Liver (tissue), 8 donors: ENCODE measurements at regions not wholly inside any gene's neighbourhood (a gene's known extent, or its start where the extent isn't known, plus 50 kb on each side); places are given as distances from the start of the nearest gene placed in this dataset.

Source experiments
- DNase-seq: peaks from one replicate; pipeline ENCODE4 v3.0.0-alpha.2; 2017; ENCODE audit warnings: low spot score
- H3K27ac ChIP-seq, 2 donors: one replicate each; pipeline ENCODE4 v1.7.0; 2013; ENCODE audit warnings: inconsistent platforms in 2 of 2, low read length in 2 of 2, control low read depth in 1 of 2, low read depth in 1 of 2, mild to moderate bottlenecking in 1 of 2
- H3K27me3 ChIP-seq, 4 donors: one replicate each; pipeline versions ENCODE4 v1.6.1 to v1.7.0; 2013; ENCODE audit warnings: low read length in 3 of 4, inconsistent platforms in 1 of 4, mild to moderate bottlenecking in 1 of 4, moderate library complexity in 1 of 4; ENCODE audit not compliant: control insufficient read depth in 4 of 4, insufficient read depth in 4 of 4
- H3K36me3 ChIP-seq, 4 donors: one replicate each; pipeline versions ENCODE4 v1.6.1 to v1.7.0; 2013; ENCODE audit warnings: low read length in 3 of 4, mild to moderate bottlenecking in 3 of 4, low read depth in 1 of 4, moderate library complexity in 1 of 4; ENCODE audit not compliant: control insufficient read depth in 4 of 4, insufficient read depth in 3 of 4
- H3K4me1 ChIP-seq, 4 donors: one replicate each; pipeline versions ENCODE4 v1.6.1 to v1.7.0; 2013; ENCODE audit warnings: low read length in 3 of 4, mild to moderate bottlenecking in 3 of 4, moderate library complexity in 1 of 4; ENCODE audit not compliant: control insufficient read depth in 4 of 4, insufficient read depth in 4 of 4
- H3K4me3 ChIP-seq, 3 donors: one replicate each; pipeline versions ENCODE4 v1.6.1 to v1.7.0; 2013; ENCODE audit warnings: low read length in 3 of 3, control low read depth in 1 of 3, low read depth in 1 of 3, mild to moderate bottlenecking in 1 of 3
- H3K9ac ChIP-seq, 2 donors: one replicate each; pipeline ENCODE4 v1.7.0; 2013; ENCODE audit warnings: low read length in 2 of 2, mild to moderate bottlenecking in 2 of 2, moderate library complexity in 2 of 2, control low read depth in 1 of 2, low read depth in 1 of 2
- H3K9me3 ChIP-seq, 4 donors: one replicate each; pipeline versions ENCODE4 v1.6.1 to v1.7.0; 2013; ENCODE audit warnings: low read length in 3 of 4; ENCODE audit not compliant: control insufficient read depth in 4 of 4
- CTCF ChIP-seq: fragments of 150-350 bp; IDR thresholded peaks from 2 replicates; pipeline ENCODE4 v1.5.1; 2017; ENCODE audit warnings: improper control_type of control experiment, low read depth, low read length; ENCODE audit not compliant: missing input control
- EGR1 ChIP-seq, 2 donors: IDR thresholded peaks; 2 replicates each; pipeline ENCODE4 v1.6.1; 2016 to 2018; ENCODE audit warnings: antibody characterized with exemption in 2 of 2, low read depth in 2 of 2
- FOXA1 ChIP-seq: IDR thresholded peaks from 2 replicates; pipeline ENCODE4 v1.6.1; 2016; ENCODE audit warnings: antibody characterized with exemption
- FOXA2 ChIP-seq: IDR thresholded peaks from 2 replicates; pipeline ENCODE4 v1.6.1; 2016; ENCODE audit warnings: antibody characterized with exemption
- GABPA ChIP-seq, 2 donors: IDR thresholded peaks in 1 of 2; conservative IDR thresholded peaks in 1 of 2; 2 replicates each; pipeline ENCODE4 v1.6.1; 2016; ENCODE audit warnings: antibody characterized with exemption in 2 of 2, mild to moderate bottlenecking in 1 of 2, moderate library complexity in 1 of 2
- HNF4A ChIP-seq, 2 donors: conservative IDR thresholded peaks; 2 replicates each; pipeline ENCODE4 v1.6.1; 2016; ENCODE audit warnings: antibody characterized with exemption in 2 of 2, mild to moderate bottlenecking in 2 of 2
- HNF4G ChIP-seq: IDR thresholded peaks from 2 replicates; pipeline ENCODE4 v1.6.1; 2016; ENCODE audit warnings: antibody characterized with exemption
- JUND ChIP-seq, 2 donors: IDR thresholded peaks; 2 replicates each; pipeline ENCODE4 v1.6.1; 2016; ENCODE audit warnings: antibody characterized with exemption in 2 of 2
- MAX ChIP-seq: IDR thresholded peaks from 2 replicates; pipeline ENCODE4 v1.6.1; 2016; ENCODE audit warnings: antibody characterized with exemption
- NR2F2 ChIP-seq: IDR thresholded peaks from 2 replicates; pipeline ENCODE4 v1.6.1; 2016; ENCODE audit warnings: antibody characterized with exemption
- RAD21 ChIP-seq, 2 donors: IDR thresholded peaks; 2 replicates each; pipeline ENCODE4 v1.6.1; 2016; ENCODE audit warnings: antibody characterized with exemption in 2 of 2, mild to moderate bottlenecking in 2 of 2
- REST ChIP-seq: IDR thresholded peaks from 2 replicates; pipeline ENCODE4 v1.6.1; 2016; ENCODE audit warnings: antibody characterized with exemption, mild to moderate bottlenecking
- RXRA ChIP-seq, 2 donors: IDR thresholded peaks; 2 replicates each; pipeline ENCODE4 v1.6.1; 2017 to 2018; ENCODE audit warnings: antibody characterized with exemption in 2 of 2, mild to moderate bottlenecking in 1 of 2
- SP1 ChIP-seq: IDR thresholded peaks from 2 replicates; pipeline ENCODE4 v1.6.1; 2018; ENCODE audit warnings: antibody characterized with exemption, mild to moderate bottlenecking
- TAF1 ChIP-seq: conservative IDR thresholded peaks from 2 replicates; pipeline ENCODE4 v1.6.1; 2016; ENCODE audit warnings: antibody characterized with exemption, mild to moderate bottlenecking
- YY1 ChIP-seq: IDR thresholded peaks from 2 replicates; pipeline ENCODE4 v1.6.1; 2016; ENCODE audit warnings: antibody characterized with exemption, mild to moderate bottlenecking
- ZBTB33 ChIP-seq: IDR thresholded peaks from 2 replicates; pipeline ENCODE4 v1.6.1; 2016; ENCODE audit warnings: antibody characterized with exemption
- WGBS: extraction: QIAGEN DNeasy Blood & Tissue Kit; methylation state at CpG from one replicate; pipeline ENCODE4 v1.1.7; 2013; 5-methylcytosine and 5-hydroxymethylcytosine counted together
- TF ChIP-seq, protein P1 (sequence below): IDR thresholded peaks from 2 replicates; pipeline ENCODE4 v1.6.1; 2016; ENCODE audit warnings: antibody characterized with exemption
- donor health status: healthy.
- donor health status: healthy.
- donor health status: healthy.
- donor health status: healthy.
- donor health status: healthy.

DNA sequence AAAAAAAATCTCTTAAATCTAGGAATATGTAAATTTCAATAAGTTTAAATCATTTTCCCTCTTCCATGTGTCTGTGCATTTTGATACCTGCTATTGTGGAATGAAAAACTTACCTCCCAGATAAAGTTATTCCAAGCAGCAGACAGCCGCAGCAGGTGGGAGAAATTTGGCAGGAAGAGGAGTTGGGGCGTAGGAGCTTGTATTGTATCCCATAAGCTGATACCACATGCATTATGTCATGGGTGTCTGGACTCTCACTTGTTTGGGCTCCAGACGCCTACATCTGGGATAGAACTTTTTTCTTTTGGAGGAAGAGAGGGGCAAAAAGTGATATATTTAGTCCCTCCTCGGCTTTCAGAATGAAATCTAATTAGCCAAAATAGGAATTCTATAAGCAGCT is 59.3 kb upstream of the TCF4 start:
- H3K9ac ChIP-seq, result no peak overlapping the region
- no peak for TF ChIP-seq FOXA1
- no peak for TF ChIP-seq GABPA (IDR thresholded peaks at IDR 0.05 in 1 of 2, conservative IDR thresholded peaks at IDR 0.05 in 1 of 2)
- TF ChIP-seq CTCF, result no peak
- no peak for TF ChIP-seq FOXA2
- no peak for TF ChIP-seq JUND (IDR thresholded peaks at IDR 0.05)
- TF ChIP-seq RXRA (IDR thresholded peaks at IDR 0.05), result no peak
- TF ChIP-seq MAX, result no peak
- no peak for TF ChIP-seq NR2F2
- no peak for DNase-seq
- H3K4me3 ChIP-seq, result no peak overlapping the region
- no peaks in the 10 kb centered on the region for H3K36me3 ChIP-seq
- H3K27ac ChIP-seq, result no peak overlapping the region
- H3K9me3 ChIP-seq, result no peaks in the 10 kb centered on the region
- H3K27me3 ChIP-seq, result no peaks in the 10 kb centered on the region
- H3K4me1 ChIP-seq, result no peaks in the 10 kb centered on the region
- 71% methylated on average over 4 of the region's 4 CpGs for WGBS

DNA sequence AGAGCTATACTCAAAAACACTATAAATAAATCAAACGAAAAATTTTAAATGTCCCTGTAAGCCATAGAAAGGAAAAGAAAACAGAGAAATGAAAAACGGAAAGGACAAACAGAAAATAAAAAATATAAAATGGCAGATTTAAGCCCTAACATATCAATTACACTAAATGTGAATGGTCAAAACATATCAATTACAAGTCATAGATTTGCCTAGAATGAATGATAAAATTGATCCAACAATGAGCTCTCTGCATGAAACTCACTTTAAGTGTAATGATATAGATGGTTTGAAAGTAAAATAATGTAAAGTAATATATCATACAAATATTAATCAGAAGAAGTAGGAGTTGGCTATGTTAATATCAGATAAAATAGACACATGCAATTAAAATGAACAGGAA is 54.2 kb upstream of the TCF4 start:
- H3K9ac ChIP-seq, result no peak overlapping the region
- WGBS, result 39% methylated on average over 2 of the region's 2 CpGs
- TF ChIP-seq NR2F2 (no peak), ZBTB33 (no peak), HNF4A (conservative IDR thresholded peaks at IDR 0.05) (no peak), TAF1 (no peak), CTCF (no peak), FOXA2 (no peak), FOXA1 (no peak), RAD21 (IDR thresholded peaks at IDR 0.05) (no peak), YY1 (no peak), HNF4G (no peak), JUND (IDR thresholded peaks at IDR 0.05) (no peak), EGR1 (IDR thresholded peaks at IDR 0.05; ENCODE audit: low read depth in 2 of 2) (no peak), RXRA (IDR thresholded peaks at IDR 0.05) (no peak), MAX (no peak), GABPA (IDR thresholded peaks at IDR 0.05 in 1 of 2, conservative IDR thresholded peaks at IDR 0.05 in 1 of 2) (no peak), SP1 (no peak), REST (no peak)
- TF ChIP-seq, protein P1, sequence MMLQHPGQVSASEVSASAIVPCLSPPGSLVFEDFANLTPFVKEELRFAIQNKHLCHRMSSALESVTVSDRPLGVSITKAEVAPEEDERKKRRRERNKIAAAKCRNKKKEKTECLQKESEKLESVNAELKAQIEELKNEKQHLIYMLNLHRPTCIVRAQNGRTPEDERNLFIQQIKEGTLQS, result no peak
- H3K9me3 ChIP-seq, result no peaks in the 10 kb centered on the region
- H3K36me3 ChIP-seq, result no peaks in the 10 kb centered on the region
- H3K27ac ChIP-seq, result no peak overlapping the region
- DNase-seq, result no peak
- no peaks in the 10 kb centered on the region for H3K4me1 ChIP-seq
- no peak overlapping the region for H3K4me3 ChIP-seq
- no peaks in the 10 kb centered on the region for H3K27me3 ChIP-seq
